HPDE6-E6E7 (cell line): ENCODE measurements at regions not wholly inside any gene's neighbourhood (a gene's known extent, or its start where the extent isn't known, plus 50 kb on each side); places are given as distances from the start of the nearest gene placed in this dataset.

Experiments used
- DNase-seq: peaks from one replicate; pipeline ENCODE4 v3.0.0; 2011; ENCODE audit warnings: missing footprints; ENCODE audit errors: extremely low spot score

- no peak for DNase-seq
Measured at GRCh38 chr6:40937491-40937890, 101.5 kb downstream of the UNC5CL start.

- DNase-seq = peak; percentile 62
Measured at GRCh38 chr6:40936818-40937251, 102.2 kb downstream of the UNC5CL start.

- no peak for DNase-seq
Measured at GRCh38 chr6:40933864-40934263, 105.2 kb downstream of the UNC5CL start.

- DNase-seq = no peak
Measured at GRCh38 chr6:40932953-40933352, 106.1 kb downstream of the UNC5CL start.

- DNase-seq = no peak
Measured at GRCh38 chr6:40932366-40932765, 106.7 kb downstream of the UNC5CL start.

GRCh38 chr6:40931931-40932330 lies 107.1 kb downstream of the UNC5CL start:
- DNase-seq = no peak

- no peak for DNase-seq
Measured at GRCh38 chr6:40930555-40930954, 108.5 kb downstream of the UNC5CL start.

- DNase-seq = no peak
Measured at GRCh38 chr6:40930045-40930444, 109.0 kb downstream of the UNC5CL start.

- no peak for DNase-seq
Measured at GRCh38 chr6:40929176-40929575, 109.8 kb downstream of the UNC5CL start.

GRCh38 chr6:40928763-40929162 lies 110.3 kb downstream of the UNC5CL start:
- no peak for DNase-seq

- DNase-seq = no peak
Measured at GRCh38 chr6:40928307-40928706, 110.7 kb downstream of the UNC5CL start.

GRCh38 chr6:40925341-40925740 lies 113.7 kb downstream of the UNC5CL start:
- DNase-seq = no peak

GRCh38 chr6:40924839-40925238 lies 114.2 kb downstream of the UNC5CL start:
- no peak for DNase-seq

GRCh38 chr6:40923880-40924279 lies 115.1 kb downstream of the UNC5CL start:
- DNase-seq = no peak

GRCh38 chr6:40923326-40923725 lies 115.7 kb downstream of the UNC5CL start:
- DNase-seq = no peak

- DNase-seq = no peak
Measured at GRCh38 chr6:40922281-40922680, 116.7 kb downstream of the UNC5CL start.

- no peak for DNase-seq
Measured at GRCh38 chr6:40918040-40918651, 120.9 kb downstream of the UNC5CL start.

GRCh38 chr6:40917603-40918002 lies 121.4 kb downstream of the UNC5CL start:
- DNase-seq = no peak

- DNase-seq = no peak
Measured at GRCh38 chr6:40916845-40917244, 122.2 kb downstream of the UNC5CL start.

GRCh38 chr6:40915165-40915564 lies 123.9 kb downstream of the UNC5CL start:
- no peak for DNase-seq

GRCh38 chr6:40914005-40914404 lies 125.0 kb downstream of the UNC5CL start:
- no peak for DNase-seq

- DNase-seq = peak; percentile 69
Measured at GRCh38 chr6:40912158-40912946, 126.7 kb downstream of the UNC5CL start.

GRCh38 chr6:40910260-40910893 lies 128.6 kb downstream of the UNC5CL start:
- no peak for DNase-seq
